ENCODE measurements at regions not wholly inside any gene's neighbourhood (a gene's known extent, or its start where the extent isn't known, plus 50 kb on each side); places are given as distances from the start of the nearest gene placed in this dataset.

- H3K27ac ChIP-seq, result no peak overlapping the region
- H3K27me3 ChIP-seq, result no peaks in the 10 kb centered on the region
- DNase-seq, result no peak
- H3K4me1 ChIP-seq, result no peaks in the 10 kb centered on the region
- no peak for TF ChIP-seq POLR2A (IDR thresholded peaks at IDR 0.05)
- no peak for TF ChIP-seq EP300 (IDR thresholded peaks at IDR 0.05; ENCODE audit: low read depth)
- TF ChIP-seq, protein P1, sequence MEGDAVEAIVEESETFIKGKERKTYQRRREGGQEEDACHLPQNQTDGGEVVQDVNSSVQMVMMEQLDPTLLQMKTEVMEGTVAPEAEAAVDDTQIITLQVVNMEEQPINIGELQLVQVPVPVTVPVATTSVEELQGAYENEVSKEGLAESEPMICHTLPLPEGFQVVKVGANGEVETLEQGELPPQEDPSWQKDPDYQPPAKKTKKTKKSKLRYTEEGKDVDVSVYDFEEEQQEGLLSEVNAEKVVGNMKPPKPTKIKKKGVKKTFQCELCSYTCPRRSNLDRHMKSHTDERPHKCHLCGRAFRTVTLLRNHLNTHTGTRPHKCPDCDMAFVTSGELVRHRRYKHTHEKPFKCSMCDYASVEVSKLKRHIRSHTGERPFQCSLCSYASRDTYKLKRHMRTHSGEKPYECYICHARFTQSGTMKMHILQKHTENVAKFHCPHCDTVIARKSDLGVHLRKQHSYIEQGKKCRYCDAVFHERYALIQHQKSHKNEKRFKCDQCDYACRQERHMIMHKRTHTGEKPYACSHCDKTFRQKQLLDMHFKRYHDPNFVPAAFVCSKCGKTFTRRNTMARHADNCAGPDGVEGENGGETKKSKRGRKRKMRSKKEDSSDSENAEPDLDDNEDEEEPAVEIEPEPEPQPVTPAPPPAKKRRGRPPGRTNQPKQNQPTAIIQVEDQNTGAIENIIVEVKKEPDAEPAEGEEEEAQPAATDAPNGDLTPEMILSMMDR (IDR thresholded peaks at IDR 0.05), result no peak
- H3K36me3 ChIP-seq, result no peaks in the 10 kb centered on the region
- in situ Hi-C loops (cut with MboI; ENCODE audit: low pct_ligation_motif_present in 1 of 4, low pct_unique_long_range_greater_than_20kb in 1 of 4, low sequenced_read_pairs in 3 of 4) (no loop called here), intact Hi-C loops (cut with DNase I; ENCODE audit: low total_unique reads) (no loop called here)
- H3K4me3 ChIP-seq, result no peak overlapping the region
- WGBS, 2 donors (ENCODE audit: low coverage in 1 of 2), result 88 to 92% methylated on average over 7 of the region's 7 CpGs
- peaks cover 6% of the 10 kb centered on the region in 2 donors for H3K9me3 ChIP-seq
These were observed 247.7 kb downstream of the PRDM2 start for GRCh38 chr1:13947658-13948057.

GRCh38 chr1:13948396-13948795, 248.4 kb downstream of the PRDM2 start:
- in situ Hi-C loops (cut with MboI; ENCODE audit: low pct_ligation_motif_present in 1 of 4, low pct_unique_long_range_greater_than_20kb in 1 of 4, low sequenced_read_pairs in 3 of 4), result no loop called here
- no peaks in the 10 kb centered on the region for H3K27me3 ChIP-seq
- no peak for DNase-seq
- 70 to 87% methylated on average over 5 of the region's 5 CpGs for WGBS, 2 donors (ENCODE audit: low coverage in 1 of 2)
- H3K4me3 ChIP-seq, result no peak overlapping the region
- no peak for TF ChIP-seq EP300 (IDR thresholded peaks at IDR 0.05; ENCODE audit: low read depth)
- TF ChIP-seq POLR2A (IDR thresholded peaks at IDR 0.05), result no peak
- H3K36me3 ChIP-seq, result no peaks in the 10 kb centered on the region
- H3K27ac ChIP-seq, result peak overlapping the region in 2 of 4 donors; percentile 9 to 30
- no peaks in the 10 kb centered on the region for H3K9me3 ChIP-seq
- intact Hi-C loops (cut with DNase I; ENCODE audit: low total_unique reads), result no loop called here
- H3K4me1 ChIP-seq, result no peaks in the 10 kb centered on the region

DNA sequence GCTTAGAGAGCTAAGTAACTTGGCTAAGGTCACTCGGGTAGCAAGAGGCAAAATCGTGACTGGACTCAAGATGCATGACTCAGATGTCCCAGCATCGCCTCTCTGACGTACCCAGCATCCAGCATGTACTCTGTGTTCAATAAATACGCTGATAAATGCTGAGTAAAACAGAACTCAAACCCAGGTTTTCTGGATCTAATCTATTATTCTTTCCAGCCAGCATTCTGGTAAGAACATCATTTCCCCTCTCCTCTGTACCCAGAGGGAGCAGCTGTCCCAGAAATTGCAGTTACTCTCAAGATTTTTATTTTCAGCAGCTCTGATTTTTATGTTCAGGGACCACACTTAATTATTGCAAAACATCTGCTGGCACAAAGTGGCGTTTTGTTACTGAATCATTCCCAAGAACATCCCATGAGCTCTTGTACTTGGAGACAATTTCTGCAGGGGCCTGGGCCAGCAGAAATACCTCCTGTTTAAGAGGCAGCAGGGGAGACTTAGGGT, 249.0 kb downstream of the PRDM2 start:
- in situ Hi-C loops (cut with MboI; ENCODE audit: low pct_ligation_motif_present in 1 of 4, low pct_unique_long_range_greater_than_20kb in 1 of 4, low sequenced_read_pairs in 3 of 4), result no loop called here

DNA sequence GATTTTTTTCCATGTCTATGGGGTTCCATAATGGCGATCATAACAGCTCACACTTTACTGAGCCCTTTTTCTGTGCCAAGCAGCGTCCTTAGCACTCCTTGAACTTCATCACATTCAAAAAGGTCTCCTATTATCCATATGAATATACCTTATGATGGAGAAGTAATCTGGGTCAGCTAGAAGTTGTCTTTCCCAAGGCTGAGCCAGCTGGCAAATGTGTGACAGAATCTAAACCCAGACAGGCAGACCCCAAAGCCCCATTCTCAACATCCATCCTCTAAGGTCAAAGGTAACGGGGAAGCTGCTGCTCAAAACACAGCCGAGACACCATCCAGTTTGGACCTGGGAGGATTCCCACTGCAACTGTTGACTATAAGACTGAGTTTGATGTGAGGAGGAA, 249.6 kb downstream of the PRDM2 start:
- peak overlapping the region in 2 of 4 donors; percentile 7 to 20 for H3K27ac ChIP-seq

More for the DNA sequence above, 249.0 kb downstream of the PRDM2 start:
- H3K4me1 ChIP-seq, result no peaks in the 10 kb centered on the region
- H3K27me3 ChIP-seq, result no peaks in the 10 kb centered on the region
- TF ChIP-seq POLR2AphosphoS5 (IDR thresholded peaks at IDR 0.05) (no peak), EP300 (IDR thresholded peaks at IDR 0.05; ENCODE audit: low read depth) (no peak), POLR2A (IDR thresholded peaks at IDR 0.05) (no peak)
- TF ChIP-seq, protein P1 (IDR thresholded peaks at IDR 0.05), result no peak
- no peaks in the 10 kb centered on the region for H3K9me3 ChIP-seq
- H3K36me3 ChIP-seq, result no peaks in the 10 kb centered on the region
- H3K4me3 ChIP-seq, result no peak overlapping the region
- intact Hi-C loops (cut with DNase I; ENCODE audit: low total_unique reads), result no loop called here
- no peak for DNase-seq
- WGBS, 2 donors (ENCODE audit: low coverage in 1 of 2), result 48 to 71% methylated on average over 6 of the region's 6 CpGs
- peak overlapping the region in 1 of 4 donors; percentile 30 for H3K27ac ChIP-seq

More for the DNA sequence above, 249.6 kb downstream of the PRDM2 start:
- Histone ChIP-seq H3K4me3 (no peak overlapping the region), H3K27me3 (no peaks in the 10 kb centered on the region), H3K9me3 (no peaks in the 10 kb centered on the region), H3K36me3 (no peaks in the 10 kb centered on the region), H3K4me1 (no peaks in the 10 kb centered on the region)
- DNase-seq, result no peak
- WGBS, 2 donors (ENCODE audit: low coverage in 1 of 2), result 72 to 90% methylated on average over 2 to 4 of the region's 4 CpGs
- no peak for TF ChIP-seq POLR2AphosphoS5 (IDR thresholded peaks at IDR 0.05)
- TF ChIP-seq, protein P1 (IDR thresholded peaks at IDR 0.05), result no peak
- no peak for TF ChIP-seq EP300 (IDR thresholded peaks at IDR 0.05; ENCODE audit: low read depth)
- TF ChIP-seq POLR2A (IDR thresholded peaks at IDR 0.05), result no peak
- in situ Hi-C loops (cut with MboI; ENCODE audit: low pct_ligation_motif_present in 1 of 4, low pct_unique_long_range_greater_than_20kb in 1 of 4, low sequenced_read_pairs in 3 of 4) (no loop called here), intact Hi-C loops (cut with DNase I; ENCODE audit: low total_unique reads) (no loop called here)
